Neuronal stem cell (in vitro differentiated cells): ENCODE measurements at regions not wholly inside any gene's neighbourhood (a gene's known extent, or its start where the extent isn't known, plus 50 kb on each side); places are given as distances from the start of the nearest gene placed in this dataset.

Experiments used
- DNase-seq: peaks from one replicate; pipeline ENCODE4 v3.0.0-alpha.2; 2013; ENCODE audit warnings: low spot score
- H2AFZ ChIP-seq: one replicate; pipeline ENCODE4 v1.6.1; 2013; ENCODE audit warnings: mild to moderate bottlenecking, low read length, inconsistent platforms
- H2AK5ac ChIP-seq: 2 replicates; pipeline ENCODE4 v1.6.1; 2013; ENCODE audit warnings: low read depth, mild to moderate bottlenecking, inconsistent platforms, low read length, moderate library complexity, mixed read lengths
- H2BK120ac ChIP-seq: 2 replicates; pipeline ENCODE4 v1.6.1; 2013; ENCODE audit warnings: low read depth, mild to moderate bottlenecking, inconsistent platforms, low read length, moderate library complexity, mixed read lengths
- H2BK12ac ChIP-seq: one replicate; pipeline ENCODE4 v1.6.1; 2013; ENCODE audit warnings: low read length, inconsistent platforms
- H2BK15ac ChIP-seq: 2 replicates; pipeline ENCODE4 v1.6.1; 2013; ENCODE audit warnings: mild to moderate bottlenecking, low read length, inconsistent platforms, mixed read lengths
- H2BK5ac ChIP-seq: one replicate; pipeline ENCODE4 v1.6.1; 2013; ENCODE audit warnings: inconsistent platforms, mild to moderate bottlenecking, low read length, moderate library complexity
- H3K14ac ChIP-seq: one replicate; pipeline ENCODE4 v1.6.1; 2013; ENCODE audit warnings: low read length, inconsistent platforms
- H3K18ac ChIP-seq: 2 replicates; pipeline ENCODE4 v1.6.1; 2013; ENCODE audit warnings: low read length, inconsistent platforms
- H3K23ac ChIP-seq: 2 replicates; pipeline ENCODE4 v1.6.1; 2013; ENCODE audit warnings: low read depth, mild to moderate bottlenecking, mixed read lengths, low read length, inconsistent platforms; ENCODE audit not compliant: poor library complexity
- H3K27ac ChIP-seq: replicated peaks from 3 replicates; pipeline ENCODE4 v1.5.1; 2013; ENCODE audit warnings: low read length, inconsistent platforms
- H3K27me3 ChIP-seq, 3 experiments: 2 replicates each; pipeline ENCODE4 v1.6.1; 2013; ENCODE audit warnings: low read length in 3 of 3, mild to moderate bottlenecking in 2 of 3, inconsistent platforms in 1 of 3, low read depth in 1 of 3, mixed read lengths in 1 of 3, moderate library complexity in 1 of 3; ENCODE audit not compliant: control insufficient read depth in 3 of 3, insufficient read depth in 3 of 3
- H3K36me3 ChIP-seq, 2 donors: replicated peaks in 1 of 2; 2 replicates each; pipeline ENCODE4 v1.6.1; 2013; ENCODE audit warnings: low read length in 2 of 2; ENCODE audit not compliant: control insufficient read depth in 2 of 2, insufficient read depth in 2 of 2
- H3K4ac ChIP-seq: 2 replicates; pipeline ENCODE4 v1.6.1; 2013; ENCODE audit warnings: inconsistent platforms, mild to moderate bottlenecking, low read length, moderate library complexity
- H3K4me1 ChIP-seq, 2 donors: 1 replicate in 1 of 2; 2 replicates in 1 of 2; pipeline ENCODE4 v1.6.1; 2013; ENCODE audit warnings: low read length in 2 of 2, low read depth in 1 of 2; ENCODE audit not compliant: control insufficient read depth in 2 of 2, insufficient read depth in 1 of 2
- H3K4me2 ChIP-seq: one replicate; pipeline ENCODE4 v1.6.1; 2013; ENCODE audit warnings: mild to moderate bottlenecking, low read length, inconsistent platforms; ENCODE audit not compliant: insufficient read depth, poor library complexity, severe bottlenecking
- H3K4me3 ChIP-seq, 2 donors: 2 replicates each; pipeline ENCODE4 v1.5.1; 2013; ENCODE audit warnings: low read length in 2 of 2, mild to moderate bottlenecking in 2 of 2, inconsistent platforms in 1 of 2, moderate library complexity in 1 of 2
- H3K79me1 ChIP-seq: one replicate; pipeline ENCODE4 v1.6.1; 2013; ENCODE audit warnings: low read depth, mild to moderate bottlenecking, inconsistent platforms, low read length, moderate library complexity
- H3K9ac ChIP-seq: one replicate; pipeline ENCODE4 v1.6.1; 2013; ENCODE audit warnings: mild to moderate bottlenecking, low read depth, low read length, inconsistent platforms; ENCODE audit not compliant: poor library complexity
- H3K9me3 ChIP-seq, 2 donors: replicated peaks in 1 of 2; 2 replicates each; pipeline versions ENCODE3 to v1.6.1; 2013; ENCODE audit warnings: low read length in 2 of 2, mild to moderate bottlenecking in 2 of 2, inconsistent platforms in 1 of 2, low read depth in 1 of 2, mixed read lengths in 1 of 2, moderate library complexity in 1 of 2; ENCODE audit not compliant: control insufficient read depth in 2 of 2, insufficient read depth in 1 of 2
- H4K8ac ChIP-seq: one replicate; pipeline ENCODE4 v1.6.1; 2013; ENCODE audit warnings: low read depth, mild to moderate bottlenecking, inconsistent platforms, low read length, moderate library complexity
- H4K91ac ChIP-seq: one replicate; pipeline ENCODE4 v1.6.1; 2013; ENCODE audit warnings: low read length, low read depth, mild to moderate bottlenecking, inconsistent platforms; ENCODE audit not compliant: poor library complexity
- whole genome bisulfite sequencing, 2 donors: extraction: QIAGEN DNeasy Blood & Tissue Kit; methylation state at CpG; one replicate each; pipeline ENCODE4 v1.1.7; 2013; ENCODE audit warnings: missing lambda C conversion rate in 2 of 2, mixed read lengths in 1 of 2; ENCODE audit not compliant: insufficient read length in 2 of 2, insufficient replicate concordance in 1 of 2; ENCODE audit errors: extremely low coverage in 2 of 2; 5-methylcytosine and 5-hydroxymethylcytosine counted together

- H3K9me3 ChIP-seq: peaks cover 0 to 3% of the 10 kb centered on the region in 2 donors
- H3K36me3 ChIP-seq: no peaks in the 10 kb centered on the region
- no peak overlapping the region for H3K9ac ChIP-seq
- no peak overlapping the region for H3K4me3 ChIP-seq
- H4K91ac ChIP-seq: no peak overlapping the region
- H3K14ac ChIP-seq: no peak overlapping the region
- no peaks in the 10 kb centered on the region for H3K27me3 ChIP-seq
- H2BK120ac ChIP-seq: no peak overlapping the region
- no peak overlapping the region for H2BK15ac ChIP-seq
- no peak for DNase-seq
- H3K4me1 ChIP-seq: no peaks in the 10 kb centered on the region
- no peak overlapping the region for H3K23ac ChIP-seq
- H2AK5ac ChIP-seq: no peak overlapping the region
- H2BK5ac ChIP-seq: no peak overlapping the region
- no peak overlapping the region for H3K27ac ChIP-seq
- H2BK12ac ChIP-seq: no peak overlapping the region
- no peak overlapping the region for H4K8ac ChIP-seq
- H3K79me1 ChIP-seq: no peaks in the 10 kb centered on the region
- no peak overlapping the region for H3K4me2 ChIP-seq
- no peak overlapping the region for H3K4ac ChIP-seq
- H2AFZ ChIP-seq: no peak overlapping the region
- H3K18ac ChIP-seq: no peak overlapping the region
These were observed 820.8 kb upstream of the FAM98A start for GRCh38 chr2:34419856-34420255.

- H3K4ac ChIP-seq: no peak overlapping the region
- no peak overlapping the region for H2BK5ac ChIP-seq
- no peak overlapping the region for H2BK15ac ChIP-seq
- no peak overlapping the region for H3K14ac ChIP-seq
- no peak for DNase-seq
- no peak overlapping the region for H3K27ac ChIP-seq
- no peak overlapping the region for H2BK12ac ChIP-seq
- H3K4me1 ChIP-seq: no peaks in the 10 kb centered on the region
- no peaks in the 10 kb centered on the region for H3K27me3 ChIP-seq
- no peak overlapping the region for H3K4me3 ChIP-seq
- H3K9me3 ChIP-seq: peaks cover 0 to under 1% of the 10 kb centered on the region in 2 donors
- no peak overlapping the region for H2BK120ac ChIP-seq
- no peaks in the 10 kb centered on the region for H3K79me1 ChIP-seq
- no peak overlapping the region for H3K18ac ChIP-seq
- H4K8ac ChIP-seq: no peak overlapping the region
- no peak overlapping the region for H2AFZ ChIP-seq
- H2AK5ac ChIP-seq: no peak overlapping the region
- no CpG with 5 or more reads among the region's 2 CpGs for WGBS, 2 donors
- no peak overlapping the region for H3K4me2 ChIP-seq
- no peak overlapping the region for H3K9ac ChIP-seq
- no peak overlapping the region for H3K23ac ChIP-seq
- no peaks in the 10 kb centered on the region for H3K36me3 ChIP-seq
- H4K91ac ChIP-seq: no peak overlapping the region
These were observed 817.8 kb upstream of the FAM98A start for GRCh38 chr2:34416856-34417255.

- Histone ChIP-seq H2BK120ac (no peak overlapping the region), H2BK5ac (no peak overlapping the region), H3K4ac (no peak overlapping the region), H3K36me3 (no peaks in the 10 kb centered on the region), H3K4me3 (no peak overlapping the region), H2BK12ac (no peak overlapping the region), H3K4me2 (no peak overlapping the region), H3K23ac (no peak overlapping the region), H3K14ac (no peak overlapping the region), H3K27me3 (no peaks in the 10 kb centered on the region), H4K91ac (no peak overlapping the region), H2BK15ac (no peak overlapping the region), H3K18ac (no peak overlapping the region), H2AK5ac (no peak overlapping the region), H2AFZ (no peak overlapping the region), H3K9me3 (no peaks in the 10 kb centered on the region), H3K79me1 (no peaks in the 10 kb centered on the region), H4K8ac (no peak overlapping the region), H3K4me1 (no peaks in the 10 kb centered on the region), H3K9ac (no peak overlapping the region), H3K27ac (no peak overlapping the region)
- WGBS, 2 donors: no CpG with 5 or more reads among the region's 4 CpGs
- DNase-seq: no peak
These were observed 815.8 kb upstream of the FAM98A start for GRCh38 chr2:34414856-34415255.

- Histone ChIP-seq H3K18ac (no peak overlapping the region), H2AFZ (no peak overlapping the region), H2BK12ac (no peak overlapping the region), H3K4me2 (no peak overlapping the region), H3K4ac (no peak overlapping the region), H2BK120ac (no peak overlapping the region), H3K79me1 (no peaks in the 10 kb centered on the region), H2BK5ac (no peak overlapping the region), H4K91ac (no peak overlapping the region), H3K27ac (no peak overlapping the region), H3K23ac (no peak overlapping the region), H3K14ac (no peak overlapping the region), H3K9ac (no peak overlapping the region), H3K9me3 (no peaks in the 10 kb centered on the region), H3K27me3 (no peaks in the 10 kb centered on the region), H3K4me1 (no peaks in the 10 kb centered on the region), H3K36me3 (no peaks in the 10 kb centered on the region), H4K8ac (no peak overlapping the region), H2BK15ac (no peak overlapping the region), H3K4me3 (no peak overlapping the region), H2AK5ac (no peak overlapping the region)
- no peak for DNase-seq
- no CpG with 5 or more reads among the region's 4 CpGs for WGBS, 2 donors
These were observed 809.0 kb upstream of the FAM98A start for GRCh38 chr2:34408100-34408499.
